Astrocyte of the hippocampus (primary cell): ENCODE measurements at regions not wholly inside any gene's neighbourhood (a gene's known extent, or its start where the extent isn't known, plus 50 kb on each side); places are given as distances from the start of the nearest gene placed in this dataset.
"Not testable (repeated sequence)": the region's sequence is repeated elsewhere in the genome, so short reads cannot be mapped to it uniquely, and the experiment has no call there.

Source experiments
- DNase-seq: peaks from one replicate; pipeline ENCODE4 v3.0.0; 2011; ENCODE audit warnings: low read depth, low spot score

GRCh38 chr15:66883284-66883911, 181.4 kb downstream of the SMAD6 start:
- peak; percentile 100 for DNase-seq

DNA sequence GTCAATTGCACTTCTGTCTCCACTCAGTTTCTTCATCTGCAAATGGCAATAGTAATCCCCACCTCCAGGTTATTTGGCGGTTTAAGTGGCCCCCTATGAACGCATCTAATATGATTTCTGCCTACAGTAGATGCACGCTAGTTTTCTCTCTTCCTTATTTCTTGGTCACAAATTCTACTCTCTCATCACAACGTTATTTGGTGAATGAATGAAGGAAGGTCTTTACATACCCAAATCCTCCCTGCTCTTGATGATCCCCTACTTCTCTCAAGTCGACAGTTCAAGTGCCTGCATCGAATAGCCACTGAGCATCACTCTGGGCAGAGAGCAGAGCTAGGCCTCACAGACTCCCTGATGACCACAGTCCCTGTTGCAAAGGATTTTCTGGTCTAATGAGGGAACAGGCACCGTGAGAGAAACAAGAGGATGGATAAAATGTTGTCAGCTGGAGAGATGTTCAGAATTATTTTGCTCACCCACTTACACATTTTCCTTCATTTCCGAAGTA, 181.2 kb upstream of the SMAD3 start:
- no peak for DNase-seq

DNA sequence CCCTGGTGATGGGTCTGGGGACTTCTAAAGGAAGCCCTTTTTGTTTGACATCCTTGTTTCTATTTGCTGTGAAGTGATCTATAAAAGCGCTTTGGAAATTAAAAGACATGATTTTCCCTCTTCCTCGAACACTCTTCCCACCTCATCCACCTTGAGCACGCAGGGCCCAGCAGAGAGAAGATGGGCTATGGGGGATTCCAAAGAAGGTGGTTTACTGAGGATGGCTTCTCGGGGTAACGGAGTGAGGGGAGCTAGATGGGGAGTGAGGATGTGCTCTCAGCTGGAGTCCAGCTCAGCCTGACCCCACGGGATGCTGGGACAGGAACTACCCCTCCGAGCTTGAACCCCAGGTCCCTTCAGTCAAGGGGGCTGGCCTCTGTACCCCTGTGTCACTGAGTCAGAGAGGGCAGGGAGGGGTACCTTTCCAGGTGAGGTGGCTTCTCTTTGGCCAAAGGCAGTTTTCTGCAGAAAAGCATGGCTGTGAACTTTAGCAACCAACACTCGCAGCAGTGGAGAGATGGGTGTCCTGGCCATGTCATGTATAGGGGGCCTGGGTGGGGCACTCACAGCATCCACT, 180.7 kb upstream of the SMAD3 start:
- DNase-seq: no peak

DNA sequence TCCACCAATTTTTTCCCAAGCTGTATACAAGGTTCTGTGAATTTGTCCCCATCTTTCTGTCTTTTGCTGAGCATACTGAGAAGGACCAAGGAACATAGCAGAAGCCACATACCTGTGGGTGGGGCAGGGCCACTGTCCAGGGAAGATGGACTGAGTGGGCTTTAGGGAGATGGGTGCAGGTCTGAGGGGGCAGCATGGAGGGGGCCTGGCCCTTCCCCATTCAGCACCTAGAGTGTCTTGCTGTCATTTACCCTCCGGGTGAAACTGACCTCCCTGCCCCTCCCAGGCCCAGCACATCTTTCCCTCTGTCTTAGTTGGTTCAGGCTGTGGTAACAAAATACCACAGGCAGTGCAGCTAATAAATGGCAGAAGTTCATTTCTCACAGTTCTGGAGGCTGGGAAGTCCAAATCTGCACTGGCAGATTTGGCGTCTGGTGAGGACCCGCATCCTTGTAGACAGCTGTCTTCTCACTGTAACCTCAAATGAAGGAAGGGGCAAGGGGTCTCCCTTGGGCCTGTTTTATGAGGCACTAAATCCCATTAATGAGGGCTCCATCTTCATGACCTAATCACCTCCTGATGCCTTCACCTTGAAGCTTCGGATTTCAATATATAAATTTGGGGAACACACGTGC, 180.0 kb upstream of the SMAD3 start:
- no peak for DNase-seq

DNA sequence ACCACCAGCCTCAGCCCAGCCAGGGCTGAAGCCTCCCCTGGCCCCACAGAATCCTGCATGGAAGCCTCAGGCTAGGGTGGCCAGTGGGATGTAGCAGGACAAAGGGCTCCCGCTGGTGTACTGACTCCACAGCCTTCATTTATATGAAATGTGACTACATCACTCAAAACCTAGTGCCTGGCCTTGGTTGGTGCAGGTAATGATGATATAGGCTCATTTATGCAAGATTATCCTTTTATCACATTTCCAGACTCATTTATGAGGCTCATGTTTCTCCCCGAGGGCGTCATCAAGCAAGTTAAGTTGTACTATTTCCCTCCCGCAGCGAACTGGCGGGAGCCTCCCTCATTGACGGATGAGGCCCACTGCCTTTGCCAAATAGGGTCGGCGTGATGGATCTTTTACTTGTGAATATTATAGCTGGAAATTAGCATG, 179.1 kb upstream of the SMAD3 start:
- DNase-seq: no peak

DNA sequence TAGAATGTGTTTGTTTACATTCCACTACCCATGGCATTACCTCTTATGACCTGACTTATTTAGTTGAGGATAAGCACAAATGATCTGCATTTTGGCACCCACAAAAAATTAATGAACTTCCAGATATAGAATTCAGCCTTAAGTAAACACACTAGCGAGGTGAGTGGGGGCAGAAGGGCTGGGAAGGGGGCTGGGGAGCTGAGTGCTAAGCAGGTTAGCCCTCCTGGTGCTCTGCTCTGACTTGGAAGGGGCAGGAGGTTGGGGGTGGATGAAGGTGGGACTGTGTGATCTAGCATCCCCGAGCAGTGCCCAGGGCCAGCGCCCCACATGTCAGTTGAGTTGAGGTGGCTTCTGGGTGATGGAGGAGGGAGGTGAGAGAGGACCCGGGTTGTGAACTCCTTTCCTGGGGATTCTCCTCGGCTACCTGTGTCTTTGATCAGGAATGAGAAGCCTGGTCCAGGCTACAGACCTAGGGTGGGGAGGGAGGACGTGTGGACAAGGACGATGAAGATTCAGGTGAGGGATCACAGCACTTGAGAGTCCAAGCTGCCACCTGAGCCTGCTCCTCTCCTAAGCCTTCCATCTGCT, 178.6 kb upstream of the SMAD3 start:
- DNase-seq: no peak

- not testable (repeated sequence) for DNase-seq
Measured at GRCh38 chr15:66889298-66889697, 176.1 kb upstream of the SMAD3 start.

DNA sequence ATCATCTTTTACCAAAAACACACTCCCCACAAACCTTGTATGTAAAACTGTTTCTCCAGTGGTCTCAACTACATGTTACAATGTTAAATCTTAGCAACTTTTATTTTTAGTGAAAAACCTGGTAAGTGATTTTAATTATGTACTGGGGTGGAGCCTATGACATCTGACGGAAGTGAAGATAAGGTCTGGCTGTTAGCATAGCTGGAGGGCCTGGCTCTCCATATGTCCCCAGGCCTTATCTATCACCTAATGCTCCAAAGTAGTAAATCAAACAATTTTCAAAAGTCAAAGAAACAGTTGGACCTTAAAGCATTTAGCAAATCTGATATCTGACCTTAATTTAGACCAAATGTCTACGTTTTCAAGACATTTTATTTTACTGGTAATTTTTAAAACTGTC, 173.6 kb upstream of the SMAD3 start:
- no peak for DNase-seq

DNA sequence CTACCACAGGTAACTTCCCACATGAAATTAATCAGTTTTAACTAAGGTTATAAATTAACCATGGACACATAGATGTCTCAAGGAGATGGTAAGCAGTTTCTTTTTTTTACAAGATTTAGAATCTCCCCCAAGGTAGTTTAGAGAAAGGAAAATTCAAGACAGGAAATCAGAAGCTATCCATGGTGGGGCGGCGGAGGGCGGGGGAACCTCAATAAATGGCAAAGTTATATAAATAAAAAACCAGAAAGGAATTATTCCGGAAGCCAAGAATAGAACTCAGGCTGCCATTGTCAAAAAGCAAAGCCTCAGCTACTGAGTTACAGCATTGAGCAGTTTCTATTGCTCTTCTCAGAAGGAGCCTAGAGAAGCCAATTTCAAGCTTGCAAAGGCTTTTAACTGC, 172.1 kb upstream of the SMAD3 start:
- DNase-seq: no peak

GRCh38 chr15:66894363-66894762, 171.0 kb upstream of the SMAD3 start:
- no peak for DNase-seq

DNA sequence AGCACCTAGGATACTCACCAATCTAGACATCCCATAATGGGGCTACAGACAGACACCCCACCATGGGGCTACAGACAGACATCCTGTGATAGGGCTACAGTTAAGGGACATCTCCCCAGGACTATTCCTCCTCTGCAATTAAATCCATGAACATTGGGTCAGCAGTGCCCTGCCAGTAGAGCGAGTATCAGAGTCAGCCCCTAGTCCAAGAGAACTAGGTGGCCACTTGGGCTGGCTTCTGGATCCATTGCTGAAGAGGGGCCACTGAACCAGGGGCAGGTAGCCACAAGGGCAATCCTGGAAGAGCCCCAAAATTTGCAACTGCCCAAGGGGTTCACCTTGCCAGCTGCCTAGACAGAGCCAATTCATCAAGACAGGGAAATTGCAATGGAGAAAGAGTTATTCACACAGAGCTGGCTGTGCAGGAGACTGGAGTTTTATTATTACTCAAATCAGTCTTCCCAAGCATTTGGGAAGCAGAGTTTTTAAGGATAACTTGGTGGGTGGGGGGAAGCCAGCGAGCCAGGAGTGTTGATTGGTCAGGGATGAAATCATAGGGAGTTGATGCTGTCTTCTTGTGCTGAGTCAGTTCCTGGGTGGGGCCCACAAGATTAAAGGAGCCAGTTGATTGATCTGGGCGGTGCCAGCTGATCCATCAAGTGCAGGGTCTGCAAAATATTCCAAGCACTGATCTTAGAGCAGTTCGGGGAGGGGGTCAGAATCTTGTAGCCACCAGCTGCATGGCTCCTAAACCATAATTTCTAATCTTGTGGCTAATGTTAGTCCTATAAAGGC, 170.2 kb upstream of the SMAD3 start:
- no peak for DNase-seq

- DNase-seq: no peak
Measured at GRCh38 chr15:66895794-66896453, 169.5 kb upstream of the SMAD3 start.

GRCh38 chr15:66896611-66897010, 168.8 kb upstream of the SMAD3 start:
- DNase-seq: no peak

DNA sequence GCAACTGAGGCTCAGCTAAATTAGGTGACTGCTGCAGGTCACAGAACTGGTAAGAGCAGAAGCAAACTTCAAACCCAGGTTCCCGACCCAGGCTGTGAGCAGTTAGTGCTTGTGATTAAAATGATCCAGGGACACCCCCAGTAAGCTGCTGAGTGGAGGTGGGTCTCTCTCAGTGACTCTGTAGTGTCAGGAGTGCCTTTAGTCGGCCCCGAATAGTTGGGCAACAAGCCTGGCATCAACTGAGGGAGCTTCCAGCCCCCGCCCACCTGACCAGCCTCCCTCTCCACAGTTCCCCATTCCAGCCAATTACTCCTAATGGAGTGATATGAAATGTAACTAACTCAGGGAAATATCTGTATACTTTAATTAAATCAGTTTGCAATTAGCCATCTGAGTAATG, 168.0 kb upstream of the SMAD3 start:
- no peak for DNase-seq

DNA sequence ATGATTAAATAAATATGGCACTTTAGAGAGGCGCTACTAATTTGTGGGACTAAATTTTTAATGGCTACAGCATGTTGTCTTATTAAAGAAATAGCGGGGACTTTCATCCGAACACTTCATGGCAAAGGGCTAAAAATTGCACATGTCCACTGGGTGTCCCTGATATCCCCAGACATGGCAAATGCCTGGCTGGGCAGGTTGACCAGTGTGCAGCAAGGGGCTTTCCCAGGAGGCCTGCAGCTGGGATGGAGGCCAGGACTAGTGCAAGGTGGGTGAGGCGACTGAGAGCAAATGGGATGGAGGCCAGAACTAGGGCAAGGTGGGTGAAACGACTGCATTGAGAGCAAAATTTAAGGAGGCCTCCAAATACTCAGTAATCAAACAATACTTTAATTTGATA, 167.4 kb upstream of the SMAD3 start:
- DNase-seq: no peak

GRCh38 chr15:66898656-66899386, 166.6 kb upstream of the SMAD3 start:
- no peak for DNase-seq

GRCh38 chr15:66899555-66900350, 165.6 kb upstream of the SMAD3 start:
- no peak for DNase-seq

- DNase-seq: no peak
Measured at GRCh38 chr15:66900586-66901310, 164.7 kb upstream of the SMAD3 start.
